ENCODE measurements at regions not wholly inside any gene's neighbourhood (a gene's known extent, or its start where the extent isn't known, plus 50 kb on each side); places are given as distances from the start of the nearest gene placed in this dataset.

- DNase-seq (ENCODE audit: low read depth): no peak
- TF ChIP-seq CTCF (conservative IDR thresholded peaks at IDR 0.05; ENCODE audit: low read length): no peak
- no peak overlapping the region for H3K4me3 ChIP-seq (ENCODE audit: low read length)
Measured at GRCh38 chr2:194096402-194096801, 1560.6 kb upstream of the SLC39A10 start.

GRCh38 chr2:194095359-194095758 is 1561.7 kb upstream of the SLC39A10 start:
- no peak for TF ChIP-seq CTCF (conservative IDR thresholded peaks at IDR 0.05; ENCODE audit: low read length)
- H3K4me3 ChIP-seq (ENCODE audit: low read length): no peak overlapping the region
- no peak for DNase-seq (ENCODE audit: low read depth)

- DNase-seq (ENCODE audit: low read depth): no peak
- no peak for TF ChIP-seq CTCF (conservative IDR thresholded peaks at IDR 0.05; ENCODE audit: low read length)
- no peak overlapping the region for H3K4me3 ChIP-seq (ENCODE audit: low read length)
Measured at GRCh38 chr2:194090251-194090905, 1566.6 kb upstream of the SLC39A10 start.

GRCh38 chr2:194087089-194087958 is 1569.7 kb upstream of the SLC39A10 start:
- no peak for DNase-seq (ENCODE audit: low read depth)
- no peak for TF ChIP-seq CTCF (conservative IDR thresholded peaks at IDR 0.05; ENCODE audit: low read length)
- no peak overlapping the region for H3K4me3 ChIP-seq (ENCODE audit: low read length)

- TF ChIP-seq CTCF (conservative IDR thresholded peaks at IDR 0.05; ENCODE audit: low read length): no peak
- DNase-seq (ENCODE audit: low read depth): no peak
- no peak overlapping the region for H3K4me3 ChIP-seq (ENCODE audit: low read length)
Measured at GRCh38 chr2:194086129-194086528, 1570.9 kb upstream of the SLC39A10 start.

GRCh38 chr2:194079989-194080388 is 1577.0 kb upstream of the SLC39A10 start:
- no peak for DNase-seq (ENCODE audit: low read depth)
- H3K4me3 ChIP-seq (ENCODE audit: low read length): no peak overlapping the region
- no peak for TF ChIP-seq CTCF (conservative IDR thresholded peaks at IDR 0.05; ENCODE audit: low read length)

GRCh38 chr2:194077366-194077765 is 1579.7 kb upstream of the SLC39A10 start:
- no peak overlapping the region for H3K4me3 ChIP-seq (ENCODE audit: low read length)
- TF ChIP-seq CTCF (conservative IDR thresholded peaks at IDR 0.05; ENCODE audit: low read length): no peak
- no peak for DNase-seq (ENCODE audit: low read depth)
